ENCODE measurements at regions not wholly inside any gene's neighbourhood (a gene's known extent, or its start where the extent isn't known, plus 50 kb on each side); places are given as distances from the start of the nearest gene placed in this dataset.
A peak's percentile ranks its signal among the peaks of the same experiment; 100 is the strongest.

GRCh38 chr5:68460147-68460798, 244.7 kb downstream of the PIK3R1 start:
- Mint-ChIP-seq H3K27ac (no peak overlapping the region), H3K4me1 (peaks cover 5% of the 10 kb centered on the region), H3K4me3 (no peak overlapping the region), H3K27me3 (ENCODE audit: insufficient read depth, low read depth) (no peaks in the 10 kb centered on the region), H3K36me3 (no peaks in the 10 kb centered on the region), H3K9me3 (no peaks in the 10 kb centered on the region)
- H2AFZ ChIP-seq (replicated peaks), result no peak overlapping the region
- peak; percentile 62 for DNase-seq (ENCODE audit: low spot score)
- no peak for TF ChIP-seq EZH2 (IDR thresholded peaks at IDR 0.05)
- peak; percentile 83 for TF ChIP-seq CTCF (IDR thresholded peaks at IDR 0.05)
- H4K20me1 ChIP-seq (ENCODE audit: low read depth), result no peaks in the 10 kb centered on the region
- no peaks in the 10 kb centered on the region for H3K36me3 ChIP-seq
- no peak overlapping the region for H3K4me3 ChIP-seq
- no peaks in the 10 kb centered on the region for H3K9me3 ChIP-seq (ENCODE audit: low read depth)
- H3K4me2 ChIP-seq, result no peak overlapping the region
- no peaks in the 10 kb centered on the region for H3K27me3 ChIP-seq
- no peaks in the 10 kb centered on the region for H3K79me2 ChIP-seq (ENCODE audit: low read depth)
- no peak overlapping the region for H3K9ac ChIP-seq
- no peak overlapping the region for H3K27ac ChIP-seq
- peaks cover 12% of the 10 kb centered on the region for H3K4me1 ChIP-seq
- H3F3A ChIP-seq (ENCODE audit: low read depth), result peaks cover 12% of the 10 kb centered on the region

GRCh38 chr5:68463606-68464005, 248.1 kb downstream of the PIK3R1 start:
- H3K4me2 ChIP-seq, result no peak overlapping the region
- Mint-ChIP-seq H3K4me3 (no peak overlapping the region), H3K36me3 (no peaks in the 10 kb centered on the region), H3K27ac (no peak overlapping the region), H3K27me3 (ENCODE audit: insufficient read depth, low read depth) (no peaks in the 10 kb centered on the region), H3K9me3 (no peaks in the 10 kb centered on the region), H3K4me1 (peaks cover 5% of the 10 kb centered on the region)
- H3K27me3 ChIP-seq, result no peaks in the 10 kb centered on the region
- H3K79me2 ChIP-seq (ENCODE audit: low read depth), result no peaks in the 10 kb centered on the region
- H3K9ac ChIP-seq, result no peak overlapping the region
- H3K4me1 ChIP-seq, result peaks cover 4% of the 10 kb centered on the region
- TF ChIP-seq EZH2 (IDR thresholded peaks at IDR 0.05) (no peak), EZH2phosphoT487 (IDR thresholded peaks at IDR 0.05) (no peak)
- no peak overlapping the region for H3K27ac ChIP-seq
- no peak overlapping the region for H3K4me3 ChIP-seq
- no peaks in the 10 kb centered on the region for H3K36me3 ChIP-seq
- no peak for DNase-seq (ENCODE audit: low spot score)
- no peaks in the 10 kb centered on the region for H4K20me1 ChIP-seq (ENCODE audit: low read depth)
- H3F3A ChIP-seq (ENCODE audit: low read depth), result peaks cover 12% of the 10 kb centered on the region
- no peaks in the 10 kb centered on the region for H3K9me3 ChIP-seq (ENCODE audit: low read depth)
- H2AFZ ChIP-seq (replicated peaks), result no peak overlapping the region

- peaks cover 4% of the 10 kb centered on the region for H3K4me1 ChIP-seq
- no peak overlapping the region for H3K4me2 ChIP-seq
- Mint-ChIP-seq H3K27me3 (ENCODE audit: insufficient read depth, low read depth) (no peaks in the 10 kb centered on the region), H3K4me3 (no peak overlapping the region), H3K4me1 (peaks cover 5% of the 10 kb centered on the region), H3K9me3 (no peaks in the 10 kb centered on the region), H3K36me3 (no peaks in the 10 kb centered on the region), H3K27ac (no peak overlapping the region)
- H3K27ac ChIP-seq, result no peak overlapping the region
- H3K79me2 ChIP-seq (ENCODE audit: low read depth), result no peaks in the 10 kb centered on the region
- no peak overlapping the region for H3K9ac ChIP-seq
- no peak overlapping the region for H3K4me3 ChIP-seq
- no peak for DNase-seq (ENCODE audit: low spot score)
- H3K9me3 ChIP-seq (ENCODE audit: low read depth), result no peaks in the 10 kb centered on the region
- TF ChIP-seq CTCF (IDR thresholded peaks at IDR 0.05), result no peak
- TF ChIP-seq EZH2 (IDR thresholded peaks at IDR 0.05), result no peak
- no peak for TF ChIP-seq EZH2phosphoT487 (IDR thresholded peaks at IDR 0.05)
- peaks cover 11% of the 10 kb centered on the region for H3F3A ChIP-seq (ENCODE audit: low read depth)
- H3K27me3 ChIP-seq, result no peaks in the 10 kb centered on the region
- H2AFZ ChIP-seq (replicated peaks), result no peak overlapping the region
- no peaks in the 10 kb centered on the region for H4K20me1 ChIP-seq (ENCODE audit: low read depth)
- no peaks in the 10 kb centered on the region for H3K36me3 ChIP-seq
Measured at GRCh38 chr5:68464424-68464823, 248.9 kb downstream of the PIK3R1 start.

- H3K36me3 ChIP-seq, result no peaks in the 10 kb centered on the region
- no peaks in the 10 kb centered on the region for H3K4me1 ChIP-seq
- H4K20me1 ChIP-seq (ENCODE audit: low read depth), result no peaks in the 10 kb centered on the region
- no peaks in the 10 kb centered on the region for H3K9me3 ChIP-seq (ENCODE audit: low read depth)
- no peak for DNase-seq (ENCODE audit: low spot score)
- Mint-ChIP-seq H3K4me1 (peaks cover under 1% of the 10 kb centered on the region), H3K36me3 (no peaks in the 10 kb centered on the region), H3K27me3 (ENCODE audit: insufficient read depth, low read depth) (no peaks in the 10 kb centered on the region), H3K9me3 (no peaks in the 10 kb centered on the region), H3K27ac (no peak overlapping the region), H3K4me3 (no peak overlapping the region)
- no peak overlapping the region for H3K9ac ChIP-seq
- no peak overlapping the region for H3K27ac ChIP-seq
- no peak overlapping the region for H3K4me3 ChIP-seq
- H3K4me2 ChIP-seq, result no peak overlapping the region
- peaks cover 5% of the 10 kb centered on the region for H3F3A ChIP-seq (ENCODE audit: low read depth)
- H2AFZ ChIP-seq (replicated peaks), result no peak overlapping the region
- H3K27me3 ChIP-seq, result no peaks in the 10 kb centered on the region
- H3K79me2 ChIP-seq (ENCODE audit: low read depth), result no peaks in the 10 kb centered on the region
- no peak for TF ChIP-seq EZH2phosphoT487 (IDR thresholded peaks at IDR 0.05)
- TF ChIP-seq EZH2 (IDR thresholded peaks at IDR 0.05), result no peak
- no peak for TF ChIP-seq CTCF (IDR thresholded peaks at IDR 0.05)
Measured at GRCh38 chr5:68465133-68465532, 249.6 kb downstream of the PIK3R1 start.

Data from neural progenitor cell (in vitro differentiated cells).